ENCODE measurements at regions not wholly inside any gene's neighbourhood (a gene's known extent, or its start where the extent isn't known, plus 50 kb on each side); places are given as distances from the start of the nearest gene placed in this dataset.

DNA sequence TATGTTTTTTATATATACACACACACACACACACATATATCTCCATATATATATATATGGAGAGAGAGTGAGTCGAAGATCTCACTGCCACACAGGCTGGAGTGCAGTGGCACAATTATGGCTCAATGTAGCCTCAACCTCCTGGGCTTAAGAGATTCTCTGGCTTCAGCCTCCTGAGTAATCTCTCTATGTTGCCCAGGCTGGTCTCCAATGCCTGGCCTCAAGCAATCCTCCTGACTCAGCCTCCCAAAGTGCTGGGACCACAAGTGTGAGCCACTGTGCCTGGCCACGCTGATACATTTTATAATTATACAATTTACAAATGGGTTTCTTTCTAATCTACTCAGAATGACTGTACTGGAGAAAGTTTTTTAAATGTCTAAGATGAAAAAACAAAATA is 664.2 kb downstream of the PTPRC start (continued):
- TF ChIP-seq, protein P1, sequence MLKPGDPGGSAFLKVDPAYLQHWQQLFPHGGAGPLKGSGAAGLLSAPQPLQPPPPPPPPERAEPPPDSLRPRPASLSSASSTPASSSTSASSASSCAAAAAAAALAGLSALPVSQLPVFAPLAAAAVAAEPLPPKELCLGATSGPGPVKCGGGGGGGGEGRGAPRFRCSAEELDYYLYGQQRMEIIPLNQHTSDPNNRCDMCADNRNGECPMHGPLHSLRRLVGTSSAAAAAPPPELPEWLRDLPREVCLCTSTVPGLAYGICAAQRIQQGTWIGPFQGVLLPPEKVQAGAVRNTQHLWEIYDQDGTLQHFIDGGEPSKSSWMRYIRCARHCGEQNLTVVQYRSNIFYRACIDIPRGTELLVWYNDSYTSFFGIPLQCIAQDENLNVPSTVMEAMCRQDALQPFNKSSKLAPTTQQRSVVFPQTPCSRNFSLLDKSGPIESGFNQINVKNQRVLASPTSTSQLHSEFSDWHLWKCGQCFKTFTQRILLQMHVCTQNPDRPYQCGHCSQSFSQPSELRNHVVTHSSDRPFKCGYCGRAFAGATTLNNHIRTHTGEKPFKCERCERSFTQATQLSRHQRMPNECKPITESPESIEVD (tag by site-specific recombination; IDR thresholded peaks at IDR 0.05): no peak
- TF ChIP-seq ZNF776 (tag by site-specific recombination; IDR thresholded peaks at IDR 0.05; ENCODE audit: borderline replicate concordance) (no peak), ZNF18 (tag by site-specific recombination; IDR thresholded peaks at IDR 0.05) (no peak), ZNF138 (tag by site-specific recombination; IDR thresholded peaks at IDR 0.05; ENCODE audit: borderline replicate concordance) (no peak), ZNF530 (tag by site-specific recombination; IDR thresholded peaks at IDR 0.05; ENCODE audit: low read depth) (no peak), ZFP3 (tag by site-specific recombination; IDR thresholded peaks at IDR 0.05; ENCODE audit: low read depth) (no peak), ZNF175 (tag by site-specific recombination; IDR thresholded peaks at IDR 0.05) (no peak)

- Histone ChIP-seq H3K36me3 (ENCODE audit: control insufficient read depth in 2 of 2, insufficient read depth in 1 of 2, low read length in 2 of 2) (no peaks in the 10 kb centered on the region), H3K4me3 (ENCODE audit: low read depth, low read length) (no peak overlapping the region), H3K4me1 (ENCODE audit: control insufficient read depth, insufficient read depth, low read length) (no peaks in the 10 kb centered on the region), H3K27ac (ENCODE audit: extremely low read depth, low read depth, low read length) (no peak overlapping the region), H3K9me3 (ENCODE audit: control insufficient read depth, insufficient read depth, low read depth, low read length) (no peaks in the 10 kb centered on the region)
- TF ChIP-seq ZNF174 (tag by site-specific recombination; IDR thresholded peaks at IDR 0.05) (no peak), ZNF571 (tag by site-specific recombination; IDR thresholded peaks at IDR 0.05) (no peak), ZNF148 (tag by site-specific recombination; IDR thresholded peaks at IDR 0.05; ENCODE audit: borderline replicate concordance) (no peak), ZFP69B (tag by site-specific recombination; IDR thresholded peaks at IDR 0.05) (no peak), ZNF362 (tag by site-specific recombination; IDR thresholded peaks at IDR 0.05) (no peak), BCL6B (tag by site-specific recombination; IDR thresholded peaks at IDR 0.05) (no peak), ZNF354C (tag by site-specific recombination; IDR thresholded peaks at IDR 0.05; ENCODE audit: borderline replicate concordance, low read depth) (no peak), ZNF530 (tag by site-specific recombination; IDR thresholded peaks at IDR 0.05; ENCODE audit: low read depth) (no peak), REPIN1 (tag by site-specific recombination; IDR thresholded peaks at IDR 0.05; ENCODE audit: low read depth) (no peak), ZNF274 (IDR thresholded peaks at IDR 0.05; ENCODE audit: low read length) (no peak), ZNF274 (tag by site-specific recombination; IDR thresholded peaks at IDR 0.05; ENCODE audit: borderline replicate concordance) (no peak), TCF7L2 (IDR thresholded peaks at IDR 0.05; ENCODE audit: borderline replicate concordance, low read depth, low read length) (no peak), ZNF248 (tag by site-specific recombination; IDR thresholded peaks at IDR 0.05) (no peak), ZBTB20 (tag by site-specific recombination; IDR thresholded peaks at IDR 0.05) (no peak), ZNF544 (tag by site-specific recombination; IDR thresholded peaks at IDR 0.05) (no peak), ZNF155 (tag by site-specific recombination; IDR thresholded peaks at IDR 0.05) (no peak)
- TF ChIP-seq, protein P2, sequence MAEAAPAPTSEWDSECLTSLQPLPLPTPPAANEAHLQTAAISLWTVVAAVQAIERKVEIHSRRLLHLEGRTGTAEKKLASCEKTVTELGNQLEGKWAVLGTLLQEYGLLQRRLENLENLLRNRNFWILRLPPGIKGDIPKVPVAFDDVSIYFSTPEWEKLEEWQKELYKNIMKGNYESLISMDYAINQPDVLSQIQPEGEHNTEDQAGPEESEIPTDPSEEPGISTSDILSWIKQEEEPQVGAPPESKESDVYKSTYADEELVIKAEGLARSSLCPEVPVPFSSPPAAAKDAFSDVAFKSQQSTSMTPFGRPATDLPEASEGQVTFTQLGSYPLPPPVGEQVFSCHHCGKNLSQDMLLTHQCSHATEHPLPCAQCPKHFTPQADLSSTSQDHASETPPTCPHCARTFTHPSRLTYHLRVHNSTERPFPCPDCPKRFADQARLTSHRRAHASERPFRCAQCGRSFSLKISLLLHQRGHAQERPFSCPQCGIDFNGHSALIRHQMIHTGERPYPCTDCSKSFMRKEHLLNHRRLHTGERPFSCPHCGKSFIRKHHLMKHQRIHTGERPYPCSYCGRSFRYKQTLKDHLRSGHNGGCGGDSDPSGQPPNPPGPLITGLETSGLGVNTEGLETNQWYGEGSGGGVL (tag by site-specific recombination; IDR thresholded peaks at IDR 0.05): no peak
- ChIA-PET CTCF (no interaction called here), POLR2A (no interaction called here)
These were observed 666.2 kb downstream of the PTPRC start for GRCh38 chr1:199305053-199305452.

Measured in HEK293 (cell line).